GM18861 (cell line): ENCODE measurements at regions not wholly inside any gene's neighbourhood (a gene's known extent, or its start where the extent isn't known, plus 50 kb on each side); places are given as distances from the start of the nearest gene placed in this dataset.
"Not testable (repeated sequence)": the region's sequence is repeated elsewhere in the genome, so short reads cannot be mapped to it uniquely, and the experiment has no call there.

Source experiments
- ATAC-seq: cut with Tn5 transposase; IDR thresholded peaks from one replicate; pipeline ENCODE4 v1.9.1; 2021; ENCODE audit not compliant: unreplicated experiment

- ATAC-seq: no peak
Measured at GRCh38 chr13:111491659-111492058, 171.2 kb downstream of the TEX29 start.

- ATAC-seq: no peak
Measured at GRCh38 chr13:111492341-111492950, 172.0 kb downstream of the TEX29 start.

DNA sequence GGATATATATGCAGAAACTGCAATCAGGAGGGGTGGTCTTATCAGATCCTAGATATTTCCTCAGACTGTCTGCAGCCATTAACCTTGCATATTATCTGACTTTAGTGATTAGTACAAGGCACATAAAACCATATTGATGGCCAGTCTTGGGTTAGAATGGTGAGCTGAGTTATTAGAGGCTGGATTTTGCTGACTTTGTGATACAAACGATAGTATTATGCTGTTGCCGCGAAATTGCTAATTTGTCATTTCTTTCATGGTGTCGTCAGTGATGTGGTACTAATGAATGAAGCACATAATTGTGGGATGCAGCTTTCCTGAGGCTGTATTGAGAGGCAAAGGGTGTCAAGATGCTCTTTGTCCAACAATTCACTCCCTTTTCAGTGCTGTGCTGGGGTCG lies 172.5 kb downstream of the TEX29 start:
- no peak for ATAC-seq

GRCh38 chr13:111493468-111493867 lies 173.0 kb downstream of the TEX29 start:
- ATAC-seq: no peak

- no peak for ATAC-seq
Measured at GRCh38 chr13:111494641-111495040, 174.2 kb downstream of the TEX29 start.

DNA sequence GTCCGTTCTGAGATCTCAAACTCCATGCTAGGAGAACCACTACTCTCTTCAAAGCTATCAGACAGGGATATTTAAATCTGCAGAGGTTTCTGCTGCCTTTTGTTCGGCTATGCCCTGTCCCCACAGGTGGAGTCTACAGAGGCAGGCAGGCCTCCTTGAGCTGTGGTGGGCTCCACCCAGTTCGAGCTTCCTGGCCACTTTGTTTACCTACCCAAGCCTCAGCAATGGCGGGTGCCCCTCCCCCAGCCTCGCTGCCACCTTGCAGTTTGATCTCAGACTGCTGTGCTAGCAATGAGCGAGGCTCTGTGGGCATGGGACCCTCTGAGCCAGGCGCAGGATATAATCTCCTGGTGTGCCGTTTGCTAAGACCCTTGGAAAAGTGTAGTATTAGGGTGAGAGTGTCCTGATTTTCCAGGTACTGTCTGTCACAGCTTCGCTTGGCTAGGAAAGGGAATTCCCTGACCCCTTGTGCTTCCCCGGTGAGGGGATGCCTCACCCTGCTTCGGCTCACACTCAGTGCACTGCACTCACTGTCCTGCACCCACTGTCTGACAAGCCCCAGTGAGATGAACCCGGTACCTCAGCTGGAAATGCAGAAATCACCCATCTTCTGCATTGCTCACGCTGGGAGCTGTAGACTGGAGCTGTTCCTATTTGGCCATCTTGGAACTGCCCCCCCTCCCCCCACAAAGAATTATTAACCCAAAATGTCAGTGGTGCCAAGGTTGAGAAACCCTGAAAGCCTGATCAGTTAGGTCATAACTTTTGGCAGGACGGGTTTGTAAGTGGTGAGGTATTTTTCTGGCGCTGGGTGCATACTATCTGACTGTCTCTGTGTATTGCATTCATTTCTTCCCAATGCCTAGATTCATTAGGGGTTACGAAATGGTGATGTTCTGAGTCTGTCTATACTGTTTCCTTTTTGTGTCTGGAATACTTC lies 181.4 kb downstream of the TEX29 start:
- not testable (repeated sequence) for ATAC-seq

- no peak for ATAC-seq
Measured at GRCh38 chr13:111502957-111503356, 182.5 kb downstream of the TEX29 start.

DNA sequence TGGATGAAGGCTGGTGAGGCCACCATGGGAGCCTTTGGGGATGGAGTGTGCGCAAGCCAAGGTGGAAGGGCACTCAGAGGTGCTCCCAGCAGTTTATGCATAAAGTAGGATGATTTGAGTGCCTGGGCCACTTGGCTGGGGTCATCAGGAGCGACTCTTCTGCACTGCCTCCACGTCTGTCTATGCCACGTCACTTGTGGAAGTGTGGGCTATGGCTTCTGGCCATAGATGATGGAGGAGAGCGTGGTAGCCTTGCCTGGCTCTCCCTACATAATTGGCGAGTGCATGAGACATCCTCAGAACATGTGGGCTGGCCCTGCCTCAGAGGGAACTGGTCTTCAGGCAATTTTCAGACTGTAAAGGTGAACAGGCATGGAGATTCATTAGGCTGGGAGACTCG lies 182.9 kb downstream of the TEX29 start:
- ATAC-seq: no peak

DNA sequence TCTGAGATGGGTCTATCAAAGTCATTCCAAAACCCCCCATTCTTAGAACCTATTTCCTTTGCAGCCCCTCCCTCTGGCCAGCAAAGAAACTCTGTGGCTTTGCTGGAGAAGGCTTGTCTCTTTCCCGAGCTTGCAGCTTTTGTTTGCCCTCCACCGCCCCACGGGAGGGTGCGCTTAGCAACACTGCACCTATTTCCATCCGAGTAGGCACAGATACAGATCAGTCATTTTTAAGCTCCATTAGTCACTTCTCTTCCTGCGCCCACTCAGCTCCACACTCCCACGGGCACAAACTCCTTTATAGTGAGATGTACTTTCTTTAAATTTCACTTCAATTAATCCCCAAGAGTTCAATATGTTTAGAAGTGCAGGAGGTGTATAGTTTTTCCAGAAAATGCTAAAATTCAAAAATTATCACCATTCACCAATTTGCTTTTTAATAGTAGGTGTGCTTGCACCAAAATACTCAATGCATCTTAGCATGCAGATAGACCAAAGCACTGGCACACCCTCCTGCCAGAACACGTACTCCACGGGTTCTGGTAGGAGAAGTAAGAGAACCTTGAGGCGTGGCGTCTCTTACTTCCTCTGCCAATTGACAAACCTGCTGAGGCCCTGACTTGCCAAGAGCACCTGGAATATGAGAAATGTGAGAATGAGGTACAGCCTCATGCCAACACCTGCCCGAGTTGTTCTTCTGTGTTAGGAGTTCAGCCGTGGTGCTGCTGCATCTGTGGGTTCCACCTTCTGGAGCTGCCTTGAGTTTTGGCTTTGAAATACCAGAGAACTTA lies 183.7 kb downstream of the TEX29 start:
- no peak for ATAC-seq

GRCh38 chr13:111505175-111505777 lies 184.8 kb downstream of the TEX29 start:
- no peak for ATAC-seq

- ATAC-seq: no peak
Measured at GRCh38 chr13:111506125-111506524, 185.7 kb downstream of the TEX29 start.

GRCh38 chr13:111506621-111507020 lies 186.2 kb downstream of the TEX29 start:
- no peak for ATAC-seq

GRCh38 chr13:111508164-111508870 lies 187.9 kb downstream of the TEX29 start:
- no peak for ATAC-seq

DNA sequence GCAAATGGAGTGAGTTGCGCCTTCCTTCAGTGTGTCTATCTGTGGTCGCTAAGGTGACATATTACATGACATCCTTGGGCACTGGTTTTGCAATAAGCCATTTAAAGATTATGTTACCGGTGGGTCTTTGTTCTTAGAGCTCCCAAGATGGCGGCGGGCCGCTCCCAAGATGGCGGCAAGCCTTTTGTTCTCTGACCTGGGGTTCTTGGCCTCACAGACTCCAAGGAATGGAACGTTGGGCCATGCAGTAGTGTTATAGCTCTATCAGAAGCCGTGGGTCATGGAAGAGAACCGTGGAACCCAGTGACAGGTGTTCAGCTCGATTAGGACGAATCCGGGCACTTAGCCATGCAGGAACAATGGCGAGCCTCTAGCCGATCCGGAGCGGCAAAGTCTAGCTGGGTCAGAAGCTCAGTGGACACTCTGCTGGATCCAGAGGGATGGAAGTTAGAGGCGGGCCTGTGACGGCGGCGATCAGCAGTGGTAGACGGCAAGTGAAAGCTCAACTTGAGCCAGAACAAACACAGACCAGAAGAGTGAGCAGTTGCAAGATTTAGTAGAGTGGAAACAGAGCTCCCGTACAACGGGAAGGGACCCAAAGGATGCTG lies 188.6 kb downstream of the TEX29 start:
- no peak for ATAC-seq

DNA sequence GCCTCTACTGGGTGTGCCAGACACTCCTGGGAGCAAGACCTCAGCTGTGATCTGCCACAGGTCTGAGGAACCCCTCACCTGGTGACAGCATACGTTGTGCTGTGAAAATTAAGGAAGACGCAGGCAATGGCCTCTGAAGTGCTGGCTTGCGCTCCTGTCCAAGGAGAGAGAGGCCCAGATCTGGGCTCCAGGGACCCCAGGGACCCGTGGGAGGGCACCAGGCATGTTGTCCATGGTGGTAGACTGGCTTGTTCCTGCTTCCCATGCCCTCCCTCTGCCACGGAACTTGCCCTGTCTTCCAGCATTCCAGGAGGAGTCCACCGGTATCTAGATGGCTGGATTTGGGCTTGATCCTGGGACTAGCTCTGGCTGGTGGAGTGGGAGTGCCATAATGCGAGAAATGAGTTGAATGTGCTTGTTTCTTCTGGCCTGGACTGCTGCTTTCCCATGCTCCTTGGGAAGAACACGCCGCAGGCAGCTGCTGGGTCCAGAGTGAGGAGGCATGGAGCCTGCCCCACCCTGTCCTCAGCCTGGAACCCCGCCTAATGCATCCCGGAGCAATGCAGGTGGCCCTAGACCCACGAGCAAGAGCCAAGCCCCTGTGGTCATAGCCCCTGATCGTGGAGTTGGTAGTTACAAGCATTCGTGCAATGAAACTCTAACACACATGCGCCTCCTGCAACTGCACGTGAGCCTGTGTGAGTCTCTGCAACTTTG lies 190.2 kb downstream of the TEX29 start:
- no peak for ATAC-seq

GRCh38 chr13:111511219-111511732 lies 190.8 kb downstream of the TEX29 start:
- ATAC-seq: no peak

GRCh38 chr13:111511805-111512504 lies 191.5 kb downstream of the TEX29 start:
- no peak for ATAC-seq

DNA sequence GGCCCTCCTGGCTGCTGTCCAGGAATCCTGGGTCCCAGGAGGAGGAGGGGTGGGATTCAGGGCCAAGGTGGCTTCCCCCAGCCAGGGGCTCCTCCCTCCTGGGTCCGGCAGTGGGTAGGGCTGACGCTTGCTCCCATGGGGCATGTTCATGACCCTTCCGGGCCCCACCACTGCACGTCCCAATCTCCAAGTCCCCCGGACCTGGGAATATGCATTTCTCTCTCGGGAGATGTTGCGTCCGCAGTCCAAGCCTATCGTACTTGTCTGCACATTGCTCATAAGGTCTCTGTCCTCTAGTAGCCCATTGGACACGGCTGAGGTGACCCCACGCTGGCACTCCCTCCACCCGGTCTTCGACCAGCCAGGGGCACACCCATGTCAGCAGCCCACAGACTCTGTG lies 192.3 kb downstream of the TEX29 start:
- ATAC-seq: no peak
